ENCODE measurements at regions not wholly inside any gene's neighbourhood (a gene's known extent, or its start where the extent isn't known, plus 50 kb on each side); places are given as distances from the start of the nearest gene placed in this dataset.

- TF ChIP-seq ZBTB40 (IDR thresholded peaks at IDR 0.05): peak; percentile 49
- no peak for TF ChIP-seq ZBTB40 (CRISPR knock-in tag; IDR thresholded peaks at IDR 0.05)
- TF ChIP-seq PHB2 (IDR thresholded peaks at IDR 0.05; ENCODE audit: low read depth): peak; percentile 70
- TF ChIP-seq SMC3 (conservative IDR thresholded peaks at IDR 0.05; ENCODE audit: insufficient read depth, low read depth, low read length): 0 out of 2 replicates have a peak, but pooled peaks have one; percentile 15
- peak; percentile 71; the same call in 1 of the 2 replicates for TF ChIP-seq ZBTB5 (IDR thresholded peaks at IDR 0.05)
- TF ChIP-seq ZNF41 (CRISPR knock-in tag; conservative IDR thresholded peaks at IDR 0.05): 0 out of 2 replicates have a peak, but pooled peaks have one; percentile 21
- TF ChIP-seq SIN3A (IDR thresholded peaks at IDR 0.05; ENCODE audit: borderline replicate concordance in 2 of 2, control insufficient read depth in 1 of 2, low read depth in 2 of 2, low read length in 2 of 2): no peak
- TF ChIP-seq, protein P1, sequence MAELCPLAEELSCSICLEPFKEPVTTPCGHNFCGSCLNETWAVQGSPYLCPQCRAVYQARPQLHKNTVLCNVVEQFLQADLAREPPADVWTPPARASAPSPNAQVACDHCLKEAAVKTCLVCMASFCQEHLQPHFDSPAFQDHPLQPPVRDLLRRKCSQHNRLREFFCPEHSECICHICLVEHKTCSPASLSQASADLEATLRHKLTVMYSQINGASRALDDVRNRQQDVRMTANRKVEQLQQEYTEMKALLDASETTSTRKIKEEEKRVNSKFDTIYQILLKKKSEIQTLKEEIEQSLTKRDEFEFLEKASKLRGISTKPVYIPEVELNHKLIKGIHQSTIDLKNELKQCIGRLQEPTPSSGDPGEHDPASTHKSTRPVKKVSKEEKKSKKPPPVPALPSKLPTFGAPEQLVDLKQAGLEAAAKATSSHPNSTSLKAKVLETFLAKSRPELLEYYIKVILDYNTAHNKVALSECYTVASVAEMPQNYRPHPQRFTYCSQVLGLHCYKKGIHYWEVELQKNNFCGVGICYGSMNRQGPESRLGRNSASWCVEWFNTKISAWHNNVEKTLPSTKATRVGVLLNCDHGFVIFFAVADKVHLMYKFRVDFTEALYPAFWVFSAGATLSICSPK (IDR thresholded peaks at IDR 0.05; ENCODE audit: borderline replicate concordance): peak; percentile 93; the same call in 1 of the 2 replicates
- 0 out of 2 replicates have a peak, but pooled peaks have one; percentile 35 for TF ChIP-seq TAF7 (tag; IDR thresholded peaks at IDR 0.05)
- no peak for TF ChIP-seq JUN (IDR thresholded peaks at IDR 0.05; ENCODE audit: borderline replicate concordance, low read depth, low read length)
- TF ChIP-seq JUN (CRISPR knock-in tag; IDR thresholded peaks at IDR 0.05; ENCODE audit: borderline replicate concordance): no peak
- no peak for TF ChIP-seq CEBPG (CRISPR knock-in tag; IDR thresholded peaks at IDR 0.05)
- TF ChIP-seq CEBPG (tag; conservative IDR thresholded peaks at IDR 0.05 in 1 of 2, IDR thresholded peaks at IDR 0.05 in 1 of 2): no peak
- TF ChIP-seq, protein P2, sequence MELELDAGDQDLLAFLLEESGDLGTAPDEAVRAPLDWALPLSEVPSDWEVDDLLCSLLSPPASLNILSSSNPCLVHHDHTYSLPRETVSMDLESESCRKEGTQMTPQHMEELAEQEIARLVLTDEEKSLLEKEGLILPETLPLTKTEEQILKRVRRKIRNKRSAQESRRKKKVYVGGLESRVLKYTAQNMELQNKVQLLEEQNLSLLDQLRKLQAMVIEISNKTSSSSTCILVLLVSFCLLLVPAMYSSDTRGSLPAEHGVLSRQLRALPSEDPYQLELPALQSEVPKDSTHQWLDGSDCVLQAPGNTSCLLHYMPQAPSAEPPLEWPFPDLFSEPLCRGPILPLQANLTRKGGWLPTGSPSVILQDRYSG (tag; conservative IDR thresholded peaks at IDR 0.05; ENCODE audit: low read depth): no peak
These were observed 65.8 kb upstream of the SEPTIN5 start (continued) for GRCh38 chr22:19648419-19648929.
